Endothelial cell of umbilical vein (primary cell): ENCODE measurements at regions not wholly inside any gene's neighbourhood (a gene's known extent, or its start where the extent isn't known, plus 50 kb on each side); places are given as distances from the start of the nearest gene placed in this dataset.

Source experiments
- BruUV-seq: library from RNA; stranded (reverse); fragments of 400-500 nt; replicated peaks from 2 replicates; lab custom pipeline; 2021; lab: Mats Ljungman, UMichigan
- CTCF ChIA-PET: fragments of 300-600, 350-600 bp; sonication (Branson Sonifier 250); formaldehyde crosslinking; loops from one replicate; lab custom pipeline; 2021; ENCODE audit warnings: antibody characterized with exemption, inconsistent platforms; lab: Charles Lee
- POLR2A ChIA-PET: fragments of 300-600, 350-600 bp; sonication (Branson Sonifier 250); formaldehyde crosslinking; loops from one replicate; lab custom pipeline; 2021; ENCODE audit warnings: antibody characterized with exemption, inconsistent platforms; lab: Charles Lee
- DNase-seq: peaks from one replicate; pipeline ENCODE4 v3.0.0-alpha.2; 2011; ENCODE audit warnings: low read depth, low spot score
- FAIRE-seq: peaks from 2 replicates; lab custom pipeline; 2011; peaks lifted over from hg19 to GRCh38; lab: Jason Lieb, UNC
- H2AFZ ChIP-seq: 2 replicates; pipeline ENCODE4 v1.6.0; 2012; ENCODE audit warnings: low read depth, low read length, control low read depth, inconsistent platforms
- H3K27ac ChIP-seq: 2 replicates; pipeline ENCODE4 v1.5.1; 2011; ENCODE audit warnings: low read depth, mild to moderate bottlenecking, control low read depth, low read length, moderate library complexity; ENCODE audit not compliant: insufficient read depth
- H3K27me3 ChIP-seq, 2 experiments: 2 replicates each; pipeline versions ENCODE4 v1.6.0 to v1.6.1; 2011; ENCODE audit warnings: low read length in 2 of 2, mixed read lengths in 1 of 2; ENCODE audit not compliant: control insufficient read depth in 2 of 2, insufficient read depth in 2 of 2
- H3K36me3 ChIP-seq, 2 experiments: 2 replicates in 1 of 2; 3 replicates in 1 of 2; pipeline ENCODE4 v1.5.1; 2011; ENCODE audit warnings: low read length in 2 of 2, mild to moderate bottlenecking in 1 of 2, moderate library complexity in 1 of 2; ENCODE audit not compliant: control insufficient read depth in 2 of 2, insufficient read depth in 2 of 2; ENCODE audit errors: extremely low read depth in 1 of 2
- H3K4me1 ChIP-seq: 3 replicates; pipeline ENCODE4 v1.5.1; 2011; ENCODE audit warnings: mild to moderate bottlenecking, low read length; ENCODE audit not compliant: control insufficient read depth, insufficient read depth; ENCODE audit errors: extremely low read depth
- H3K4me2 ChIP-seq: 2 replicates; pipeline ENCODE4 v1.6.1; 2011; ENCODE audit warnings: low read length, control low read depth, mixed read lengths; ENCODE audit not compliant: insufficient read depth
- H3K4me3 ChIP-seq, 3 experiments: fragments of 200-600 bp in 1 of 3; sonication (generic), shearing (Covaris generic) in 1 of 3; replicated peaks in 1 of 3; 2 replicates each; pipeline ENCODE4 v1.5.1; 2011 to 2016; ENCODE audit warnings: control low read depth in 3 of 3, low read length in 3 of 3, mild to moderate bottlenecking in 2 of 3, inconsistent platforms in 1 of 3, low read depth in 1 of 3, moderate library complexity in 1 of 3; ENCODE audit not compliant: insufficient read depth in 1 of 3
- H3K79me2 ChIP-seq: 2 replicates; pipeline ENCODE4 v1.6.0; 2012; ENCODE audit warnings: low read length, inconsistent platforms; ENCODE audit not compliant: control insufficient read depth, insufficient read depth
- H3K9ac ChIP-seq: replicated peaks from 2 replicates; pipeline ENCODE3; 2011; ENCODE audit warnings: low read length, control low read depth; ENCODE audit not compliant: insufficient read depth; ENCODE audit errors: extremely low read depth
- H3K9me1 ChIP-seq: replicated peaks from 3 replicates; pipeline ENCODE4 v1.6.0; 2011; ENCODE audit warnings: mild to moderate bottlenecking, low read length; ENCODE audit not compliant: control insufficient read depth, insufficient read depth; ENCODE audit errors: extremely low read depth
- H3K9me3 ChIP-seq: replicated peaks from 2 replicates; pipeline ENCODE4 v1.5.1; 2012; ENCODE audit warnings: low read length, inconsistent platforms; ENCODE audit not compliant: control insufficient read depth, insufficient read depth
- H4K20me1 ChIP-seq: replicated peaks from 2 replicates; pipeline ENCODE3; 2011; ENCODE audit warnings: mild to moderate bottlenecking, low read length; ENCODE audit not compliant: control insufficient read depth, insufficient read depth; ENCODE audit errors: extremely low read depth
- CTCF ChIP-seq, 2 donors: IDR thresholded peaks; 1 replicate in 1 of 2; 2 replicates in 1 of 2; pipeline ENCODE4 v1.5.1; 2011; ENCODE audit warnings: low read length in 2 of 2, mild to moderate bottlenecking in 2 of 2, moderate library complexity in 2 of 2, control low read depth in 1 of 2, inconsistent platforms in 1 of 2, low read depth in 1 of 2; ENCODE audit not compliant: insufficient read depth in 1 of 2; ENCODE audit errors: extremely low read depth in 1 of 2
- EZH2 ChIP-seq: IDR thresholded peaks from 2 replicates; pipeline ENCODE4 v1.6.1; 2012; ENCODE audit warnings: borderline replicate concordance, low read depth, mild to moderate bottlenecking, moderate library complexity, low read length, inconsistent platforms; ENCODE audit not compliant: severe bottlenecking
- FOS ChIP-seq: IDR thresholded peaks from 2 replicates; pipeline ENCODE4 v1.6.1; 2011; ENCODE audit warnings: mild to moderate bottlenecking, low read length, moderate library complexity, borderline replicate concordance; ENCODE audit not compliant: insufficient read depth
- GATA2 ChIP-seq: IDR thresholded peaks from 2 replicates; pipeline ENCODE4 v1.7.0; 2011; ENCODE audit warnings: low read depth, mild to moderate bottlenecking, moderate library complexity, mixed read lengths, low read length; ENCODE audit not compliant: insufficient read length, insufficient read depth
- JUN ChIP-seq: IDR thresholded peaks from 2 replicates; pipeline ENCODE4 v1.6.1; 2011; ENCODE audit warnings: borderline replicate concordance, low read depth; ENCODE audit not compliant: insufficient read length, insufficient read depth
- MYC ChIP-seq: IDR thresholded peaks from one replicate; pipeline ENCODE4 v1.6.1; 2011; ENCODE audit warnings: mild to moderate bottlenecking, low read depth, low read length
- POLR2A ChIP-seq: IDR thresholded peaks from 2 replicates; pipeline ENCODE4 v1.6.1; 2012; ENCODE audit warnings: low read depth, mild to moderate bottlenecking, control low read depth, low read length
- POLR2AphosphoS5 ChIP-seq: IDR thresholded peaks from 2 replicates; pipeline ENCODE4 v1.6.1; 2012; ENCODE audit warnings: low read depth, mild to moderate bottlenecking, control low read depth, low read length, moderate library complexity; ENCODE audit not compliant: insufficient read depth
- dilution Hi-C: fragments of 300-500 bp; cut with MboI; formaldehyde crosslinking; loops from one replicate; pipeline ENCODE4 v1.15.0; 2019; ENCODE audit warnings: low sequenced_read_pairs; ENCODE audit not compliant: extremely low pct_ligation_motif_present
- intact Hi-C: fragments of 100-400 bp; cut with micrococcal nuclease; formaldehyde crosslinking; loops from one replicate; pipeline ENCODE4 v1.10.0; 2022
- TF ChIP-seq, protein P1 (sequence below): IDR thresholded peaks from 2 replicates; pipeline ENCODE4 v1.6.1; 2011; ENCODE audit not compliant: insufficient read depth, insufficient read length

GRCh38 chr12:91349476-91349875 lies 166.9 kb upstream of the DCN start:
- POLR2A ChIA-PET: no interaction called here
- H2AFZ ChIP-seq: no peak overlapping the region
- H3K9me1 ChIP-seq: no peaks in the 10 kb centered on the region
- H3K4me3 ChIP-seq: no peak overlapping the region
- H3K27me3 ChIP-seq: no peaks in the 10 kb centered on the region
- no peak overlapping the region for H3K9ac ChIP-seq
- H3K79me2 ChIP-seq: no peaks in the 10 kb centered on the region
- no peak for TF ChIP-seq GATA2
- no peak for TF ChIP-seq CTCF (IDR thresholded peaks at IDR 0.05; ENCODE audit: extremely low read depth in 1 of 2, insufficient read depth in 1 of 2, low read depth in 1 of 2, low read length in 2 of 2)
- TF ChIP-seq POLR2AphosphoS5: no peak
- TF ChIP-seq EZH2: no peak
- no peak for TF ChIP-seq JUN
- TF ChIP-seq MYC: no peak
- TF ChIP-seq, protein P1, sequence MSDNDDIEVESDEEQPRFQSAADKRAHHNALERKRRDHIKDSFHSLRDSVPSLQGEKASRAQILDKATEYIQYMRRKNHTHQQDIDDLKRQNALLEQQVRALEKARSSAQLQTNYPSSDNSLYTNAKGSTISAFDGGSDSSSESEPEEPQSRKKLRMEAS: no peak
- no peak for TF ChIP-seq FOS
- TF ChIP-seq POLR2A: no peak
- FAIRE-seq: no peak
- dilution Hi-C loops: no loop called here
- no peaks in the 10 kb centered on the region for H4K20me1 ChIP-seq
- CTCF ChIA-PET: interaction anchor here (0.8 to 1.5 kb wide), 2 partner anchors 23 to 371 kb away, joined by 5 read pairs; no protein-coding TSS in a partner anchor
- no peak overlapping the region for H3K4me2 ChIP-seq
- intact Hi-C loops: no loop called here
- H3K9me3 ChIP-seq: no peaks in the 10 kb centered on the region
- no TSS peak for BruUV-seq
- H3K4me1 ChIP-seq: no peaks in the 10 kb centered on the region
- no peak overlapping the region for H3K27ac ChIP-seq
- no peak for DNase-seq
- H3K36me3 ChIP-seq: no peaks in the 10 kb centered on the region
